HL-60 (cell line): ENCODE measurements at regions not wholly inside any gene's neighbourhood (a gene's known extent, or its start where the extent isn't known, plus 50 kb on each side); places are given as distances from the start of the nearest gene placed in this dataset.

Experiments
- DNase-seq, 2 experiments: peaks; one replicate each; pipeline ENCODE4 v3.0.0-alpha.2; 2010 to 2020; ENCODE audit warnings: low read depth in 1 of 2, low spot score in 1 of 2
- H3K27ac ChIP-seq: fragments of 250-450 bp; sonication (Bioruptor Pico); replicated peaks from 2 replicates; pipeline ENCODE4 v1.5.1; 2020; ENCODE audit warnings: mild to moderate bottlenecking, moderate library complexity
- H3K27me3 ChIP-seq: fragments of 250-450 bp; sonication (Bioruptor Pico); 2 replicates; pipeline ENCODE4 v1.5.1; 2021; ENCODE audit warnings: mild to moderate bottlenecking, moderate library complexity; ENCODE audit not compliant: insufficient read depth, poor library complexity, severe bottlenecking
- H3K4me3 ChIP-seq: replicated peaks from 2 replicates; pipeline ENCODE4 v1.5.1; 2011; ENCODE audit warnings: mild to moderate bottlenecking, control low read depth, low read length; ENCODE audit not compliant: insufficient read depth
- CTCF ChIP-seq: IDR thresholded peaks from one replicate; pipeline ENCODE4 v1.5.1; 2011; ENCODE audit warnings: low read length, control low read depth, inconsistent platforms; ENCODE audit not compliant: insufficient read depth
- GABPA ChIP-seq: IDR thresholded peaks from 2 replicates; pipeline ENCODE4 v1.6.1; 2012; ENCODE audit warnings: low read depth
- POLR2AphosphoS5 ChIP-seq: IDR thresholded peaks from 2 replicates; pipeline ENCODE4 v1.6.1; 2012; ENCODE audit warnings: low read depth
- REST ChIP-seq: IDR thresholded peaks from 2 replicates; pipeline ENCODE4 v1.6.1; 2012; ENCODE audit warnings: low read depth; ENCODE audit not compliant: insufficient replicate concordance
- SPI1 ChIP-seq: IDR thresholded peaks from 2 replicates; pipeline ENCODE4 v1.6.1; 2012; ENCODE audit warnings: low read depth, mild to moderate bottlenecking, borderline replicate concordance

- TF ChIP-seq POLR2AphosphoS5 (no peak), SPI1 (no peak), GABPA (no peak), CTCF (no peak), REST (no peak)
- no peak overlapping the region for H3K27ac ChIP-seq
- DNase-seq, result no peak
Observed at GRCh38 chr9:22739712-22740111, 293.1 kb downstream of the DMRTA1 start.

GRCh38 chr9:22740781-22741180 lies 294.2 kb downstream of the DMRTA1 start:
- Histone ChIP-seq H3K4me3 (no peak overlapping the region), H3K27ac (no peak overlapping the region), H3K27me3 (no peaks in the 10 kb centered on the region)
- TF ChIP-seq POLR2AphosphoS5 (no peak), CTCF (no peak), SPI1 (no peak), GABPA (no peak), REST (no peak)
- DNase-seq, result no peak

More at GRCh38 chr9:22739712-22740111, 293.1 kb downstream of the DMRTA1 start:
- Histone ChIP-seq H3K4me3 (no peak overlapping the region), H3K27me3 (no peaks in the 10 kb centered on the region)

- Histone ChIP-seq H3K27ac (no peak overlapping the region), H3K4me3 (no peak overlapping the region), H3K27me3 (no peaks in the 10 kb centered on the region)
- no peak for TF ChIP-seq CTCF
- no peak for DNase-seq
Observed at GRCh38 chr9:22742401-22742800, 295.8 kb downstream of the DMRTA1 start.

- TF ChIP-seq CTCF (no peak), SPI1 (no peak), GABPA (no peak), REST (no peak), POLR2AphosphoS5 (no peak)
- no peak overlapping the region for H3K4me3 ChIP-seq
- DNase-seq, result no peak
- no peaks in the 10 kb centered on the region for H3K27me3 ChIP-seq
- H3K27ac ChIP-seq, result no peak overlapping the region
Observed at GRCh38 chr9:22773501-22774220, 327.0 kb downstream of the DMRTA1 start.
